GM12891 (cell line): ENCODE measurements at regions not wholly inside any gene's neighbourhood (a gene's known extent, or its start where the extent isn't known, plus 50 kb on each side); places are given as distances from the start of the nearest gene placed in this dataset.

Source experiments
- DNase-seq: peaks from one replicate; pipeline ENCODE4 v3.0.0; 2011; ENCODE audit warnings: low spot score; ENCODE audit not compliant: insufficient read length
- FAIRE-seq: peaks from 2 replicates; lab custom pipeline; 2011; peaks lifted over from hg19 to GRCh38; lab: Jason Lieb, UNC
- PAX5 ChIP-seq: IDR thresholded peaks from 2 replicates; pipeline ENCODE4 v1.6.1; 2011; ENCODE audit warnings: low read length, moderate library complexity, mild to moderate bottlenecking; ENCODE audit not compliant: insufficient read depth, severe bottlenecking
- POLR2A ChIP-seq: IDR thresholded peaks from 2 replicates; pipeline ENCODE4 v1.6.1; 2011; ENCODE audit warnings: low read depth, low read length, control low read depth
- POLR2AphosphoS5 ChIP-seq: IDR thresholded peaks from 2 replicates; pipeline ENCODE4 v1.6.1; 2011; ENCODE audit warnings: low read depth, low read length, control low read depth
- POU2F2 ChIP-seq: IDR thresholded peaks from 2 replicates; pipeline ENCODE4 v1.6.1; 2011; ENCODE audit warnings: low read depth, mild to moderate bottlenecking, control low read depth, low read length, moderate library complexity
- SPI1 ChIP-seq: IDR thresholded peaks from 2 replicates; pipeline ENCODE4 v1.6.1; 2011; ENCODE audit warnings: low read depth, low read length, control low read depth
- TAF1 ChIP-seq: IDR thresholded peaks from 2 replicates; pipeline ENCODE4 v1.6.1; 2011; ENCODE audit warnings: low read depth, low read length, control low read depth

GRCh38 chr4:120977435-120977997 is 55.0 kb upstream of the PRDM5 start:
- FAIRE-seq (peak; percentile 33), DNase-seq (peak; percentile 14)
- TF ChIP-seq SPI1: no peak
- TF ChIP-seq PAX5: no peak
- no peak for TF ChIP-seq POLR2A
- no peak for TF ChIP-seq TAF1
- TF ChIP-seq POLR2AphosphoS5: no peak
- no peak for TF ChIP-seq POU2F2

- TF ChIP-seq POLR2A (no peak), PAX5 (no peak), POLR2AphosphoS5 (no peak), SPI1 (no peak), TAF1 (no peak), POU2F2 (no peak)
- FAIRE-seq: no peak
- DNase-seq: no peak
Measured at GRCh38 chr4:120973207-120973606, 50.7 kb upstream of the PRDM5 start.
